ENCODE measurements at regions not wholly inside any gene's neighbourhood (a gene's known extent, or its start where the extent isn't known, plus 50 kb on each side); places are given as distances from the start of the nearest gene placed in this dataset.

- TF ChIP-seq CTCF (IDR thresholded peaks at IDR 0.05) (no peak), EZH2 (IDR thresholded peaks at IDR 0.05) (no peak), EZH2phosphoT487 (IDR thresholded peaks at IDR 0.05) (no peak)
These were observed 85.5 kb downstream of the RIPK4 start for GRCh38 chr21:41681348-41681801.

Measured in neural progenitor cell (in vitro differentiated cells).